Astrocyte (in vitro differentiated cells and primary cell): ENCODE measurements at regions not wholly inside any gene's neighbourhood (a gene's known extent, or its start where the extent isn't known, plus 50 kb on each side); places are given as distances from the start of the nearest gene placed in this dataset.

Source experiments
- DNase-seq: peaks from one replicate; pipeline ENCODE4 v3.0.0-alpha.2; 2010; ENCODE audit warnings: low read depth
- FAIRE-seq: peaks from 2 replicates; lab custom pipeline; 2011; peaks lifted over from hg19 to GRCh38; lab: Jason Lieb, UNC
- H2AFZ ChIP-seq: 2 replicates; pipeline ENCODE4 v1.6.0; 2012; ENCODE audit warnings: low read depth, low read length, inconsistent platforms
- H3K27ac ChIP-seq: 2 replicates; pipeline ENCODE4 v1.5.1; 2011; ENCODE audit warnings: low read depth, low read length, inconsistent platforms
- H3K27me3 ChIP-seq: 2 replicates; pipeline ENCODE4 v1.6.0; 2011; ENCODE audit warnings: low read length, inconsistent platforms; ENCODE audit not compliant: insufficient read depth
- H3K36me3 ChIP-seq: 2 replicates; pipeline ENCODE4 v1.5.1; 2011; ENCODE audit warnings: low read length, inconsistent platforms; ENCODE audit not compliant: insufficient read depth
- H3K4me1 ChIP-seq: 2 replicates; pipeline ENCODE4 v1.5.1; 2011; ENCODE audit warnings: low read length, inconsistent platforms; ENCODE audit not compliant: insufficient read depth
- H3K4me2 ChIP-seq: 2 replicates; pipeline ENCODE4 v1.6.0; 2012; ENCODE audit warnings: low read length, inconsistent platforms
- H3K4me3 ChIP-seq: 2 replicates; pipeline ENCODE4 v1.5.1; 2011; ENCODE audit warnings: low read depth, mild to moderate bottlenecking, low read length, inconsistent platforms; ENCODE audit not compliant: insufficient read depth
- H3K79me2 ChIP-seq: 2 replicates; pipeline ENCODE4 v1.6.0; 2012; ENCODE audit warnings: mild to moderate bottlenecking, low read length, inconsistent platforms; ENCODE audit not compliant: insufficient read depth
- H3K9ac ChIP-seq: 2 replicates; pipeline ENCODE4 v1.6.0; 2012; ENCODE audit warnings: mild to moderate bottlenecking, low read length, inconsistent platforms
- H3K9me3 ChIP-seq: 2 replicates; pipeline ENCODE4 v1.5.1; 2012; ENCODE audit warnings: low read depth, mild to moderate bottlenecking, low read length, inconsistent platforms; ENCODE audit not compliant: insufficient read depth
- H4K20me1 ChIP-seq: 2 replicates; pipeline ENCODE4 v1.6.0; 2012; ENCODE audit warnings: low read length, inconsistent platforms; ENCODE audit not compliant: insufficient read depth
- H3K27ac Mint-ChIP-seq: one replicate; pipeline ENCODE4 v1.8.0; 2021; ENCODE audit warnings: mild to moderate bottlenecking, mixed read lengths; ENCODE audit not compliant: unreplicated experiment
- H3K27me3 Mint-ChIP-seq: one replicate; pipeline ENCODE4 v1.8.0; 2021; ENCODE audit warnings: low read depth, mixed read lengths; ENCODE audit not compliant: unreplicated experiment
- H3K36me3 Mint-ChIP-seq: one replicate; pipeline ENCODE4 v1.8.0; 2021; ENCODE audit warnings: low read depth, mixed read lengths; ENCODE audit not compliant: unreplicated experiment
- H3K4me1 Mint-ChIP-seq: one replicate; pipeline ENCODE4 v1.8.0; 2021; ENCODE audit warnings: low read depth, mixed read lengths; ENCODE audit not compliant: unreplicated experiment
- H3K4me3 Mint-ChIP-seq: one replicate; pipeline ENCODE4 v1.8.0; 2021; ENCODE audit warnings: mild to moderate bottlenecking, moderate library complexity, mixed read lengths; ENCODE audit not compliant: unreplicated experiment
- H3K9me3 Mint-ChIP-seq: one replicate; pipeline ENCODE4 v1.8.0; 2021; ENCODE audit warnings: mild to moderate bottlenecking, mixed read lengths; ENCODE audit not compliant: unreplicated experiment
- CTCF ChIP-seq: IDR thresholded peaks from 2 replicates; pipeline ENCODE4 v1.5.1; 2011; ENCODE audit warnings: low read depth, mild to moderate bottlenecking, inconsistent platforms, low read length, moderate library complexity; ENCODE audit not compliant: insufficient read depth
- EZH2 ChIP-seq: IDR thresholded peaks from 2 replicates; pipeline ENCODE4 v1.6.1; 2012; ENCODE audit warnings: mild to moderate bottlenecking, low read length, inconsistent platforms; ENCODE audit not compliant: insufficient read depth

GRCh38 chr20:4493386-4493785, 192.9 kb upstream of the PRNP start:
- no peak overlapping the region for H3K4me3 ChIP-seq
- peaks cover 9% of the 10 kb centered on the region for H3K4me1 Mint-ChIP-seq
- no peaks in the 10 kb centered on the region for H4K20me1 ChIP-seq
- no peak overlapping the region for H2AFZ ChIP-seq
- peaks cover 2% of the 10 kb centered on the region for H3K9me3 Mint-ChIP-seq
- no peak overlapping the region for H3K27ac Mint-ChIP-seq
- no peaks in the 10 kb centered on the region for H3K79me2 ChIP-seq
- no peak for DNase-seq
- H3K27me3 Mint-ChIP-seq = peaks cover 7% of the 10 kb centered on the region
- no peaks in the 10 kb centered on the region for H3K27me3 ChIP-seq
- no peak overlapping the region for H3K4me3 Mint-ChIP-seq
- no peak for TF ChIP-seq EZH2
- no peak for TF ChIP-seq CTCF
- no peaks in the 10 kb centered on the region for H3K9me3 ChIP-seq
- H3K4me2 ChIP-seq = no peak overlapping the region
- no peak overlapping the region for H3K9ac ChIP-seq
- no peak overlapping the region for H3K27ac ChIP-seq
- peaks cover 6% of the 10 kb centered on the region for H3K4me1 ChIP-seq
- no peaks in the 10 kb centered on the region for H3K36me3 ChIP-seq
- FAIRE-seq = no peak
- no peaks in the 10 kb centered on the region for H3K36me3 Mint-ChIP-seq

GRCh38 chr20:4491643-4492042, 194.6 kb upstream of the PRNP start:
- H2AFZ ChIP-seq = no peak overlapping the region

More at GRCh38 chr20:4491643-4492042, 194.6 kb upstream of the PRNP start:
- no peak for FAIRE-seq
- no peak overlapping the region for H3K9ac ChIP-seq
- no peaks in the 10 kb centered on the region for H4K20me1 ChIP-seq
- H3K27me3 Mint-ChIP-seq = peaks cover 7% of the 10 kb centered on the region
- H3K27ac Mint-ChIP-seq = no peak overlapping the region
- no peaks in the 10 kb centered on the region for H3K79me2 ChIP-seq
- H3K4me3 Mint-ChIP-seq = no peak overlapping the region
- no peak overlapping the region for H3K4me2 ChIP-seq
- no peaks in the 10 kb centered on the region for H3K36me3 Mint-ChIP-seq
- no peaks in the 10 kb centered on the region for H3K9me3 ChIP-seq
- H3K4me1 Mint-ChIP-seq = peaks cover 9% of the 10 kb centered on the region
- H3K4me1 ChIP-seq = peaks cover 6% of the 10 kb centered on the region
- no peak overlapping the region for H3K27ac ChIP-seq
- H3K36me3 ChIP-seq = no peaks in the 10 kb centered on the region
- TF ChIP-seq EZH2 (no peak), CTCF (no peak)
- H3K4me3 ChIP-seq = no peak overlapping the region
- DNase-seq = no peak
- H3K27me3 ChIP-seq = no peaks in the 10 kb centered on the region
- no peaks in the 10 kb centered on the region for H3K9me3 Mint-ChIP-seq
